HepG2 (cell line): ENCODE measurements at regions not wholly inside any gene's neighbourhood (a gene's known extent, or its start where the extent isn't known, plus 50 kb on each side); places are given as distances from the start of the nearest gene placed in this dataset.

Experiments used
- ATAC-seq: fragments of 200-7000 bp; cut with Tn5 transposase; 3 replicates; pipeline ENCODE4 v1.9.1; 2020; ENCODE audit warnings: mild to moderate bottlenecking, moderate library complexity
- BruUV-seq: library from RNA; stranded (reverse); fragments of 400-500 nt; replicated peaks from 2 replicates; lab custom pipeline; 2021; lab: Mats Ljungman, UMichigan
- CTCF ChIA-PET: fragments of 300-600 bp; formaldehyde crosslinking; extraction: SDS; loops from one replicate; lab custom pipeline; 2021; ENCODE audit warnings: low total read pairs, inconsistent platforms, low intra/inter-chr PET ratio; lab: Yijun Ruan, JAX
- POLR2A ChIA-PET: fragments of 350-600 bp; sonication (Branson Sonifier 250); formaldehyde crosslinking; loops from one replicate; lab custom pipeline; 2020; ENCODE audit warnings: antibody characterized with exemption, inconsistent platforms; lab: Yijun Ruan, JAX
- DNase-seq: peaks from one replicate; pipeline ENCODE4 v3.0.0-alpha.2; 2015; ENCODE audit warnings: low spot score
- FAIRE-seq: peaks from 3 replicates; lab custom pipeline; 2011; peaks lifted over from hg19 to GRCh38; lab: Jason Lieb, UNC
- H2AFZ ChIP-seq: one replicate; pipeline ENCODE4 v1.6.1; 2011; ENCODE audit warnings: low read length, inconsistent platforms
- H3K27ac ChIP-seq: fragments of 300-600 bp; 3 replicates; pipeline ENCODE4 v1.8.0; 2011; ENCODE audit warnings: mixed run types, mild to moderate bottlenecking, mixed read lengths, low read length, inconsistent platforms; ENCODE audit not compliant: insufficient read depth; ENCODE audit errors: extremely low read length
- H3K27me3 ChIP-seq, 2 experiments: fragments of 200-600 bp in 1 of 2; 2 replicates in 1 of 2; 3 replicates in 1 of 2; pipeline versions ENCODE4 v1.6.0 to v1.8.0; 2011; ENCODE audit warnings: low read length in 2 of 2, mild to moderate bottlenecking in 2 of 2, moderate library complexity in 2 of 2, inconsistent platforms in 1 of 2; ENCODE audit not compliant: insufficient read depth in 2 of 2, control insufficient read depth in 1 of 2
- H3K36me3 ChIP-seq, 2 experiments: fragments of 200-600 bp in 1 of 2; replicated peaks in 1 of 2; 2 replicates in 1 of 2; 3 replicates in 1 of 2; pipeline versions ENCODE4 v1.5.1 to v1.8.0; 2011; ENCODE audit warnings: low read length in 2 of 2, inconsistent platforms in 1 of 2; ENCODE audit not compliant: insufficient read depth in 2 of 2, control insufficient read depth in 1 of 2
- H3K4me1 ChIP-seq: 2 replicates; pipeline ENCODE4 v1.5.1; 2012; ENCODE audit warnings: low read length, inconsistent platforms; ENCODE audit not compliant: insufficient read depth
- H3K4me2 ChIP-seq: 2 replicates; pipeline ENCODE4 v1.6.0; 2011; ENCODE audit warnings: low read depth, low read length, inconsistent platforms
- H3K4me3 ChIP-seq, 3 experiments: fragments of 200-600 bp in 1 of 3; sonication (generic), shearing (Covaris generic) in 1 of 3; replicated peaks in 1 of 3; 2 replicates each; pipeline ENCODE4 v1.5.1; 2011 to 2016; ENCODE audit warnings: low read length in 3 of 3, inconsistent platforms in 2 of 3, low read depth in 2 of 3, mild to moderate bottlenecking in 2 of 3, control low read depth in 1 of 3, mixed read lengths in 1 of 3; ENCODE audit not compliant: insufficient read depth in 1 of 3
- H3K79me2 ChIP-seq: one replicate; pipeline ENCODE4 v1.6.1; 2011; ENCODE audit warnings: low read length, inconsistent platforms; ENCODE audit not compliant: insufficient read depth
- H3K9ac ChIP-seq: 2 replicates; pipeline ENCODE4 v1.6.0; 2011; ENCODE audit warnings: mild to moderate bottlenecking, low read depth, low read length, inconsistent platforms; ENCODE audit not compliant: insufficient read depth
- H3K9me3 ChIP-seq: 2 replicates; pipeline ENCODE4 v1.5.1; 2012; ENCODE audit warnings: mild to moderate bottlenecking, low read length
- H4K20me1 ChIP-seq: 2 replicates; pipeline ENCODE4 v1.6.0; 2011; ENCODE audit warnings: inconsistent platforms, mild to moderate bottlenecking, low read length, moderate library complexity; ENCODE audit not compliant: insufficient read depth
- EHMT2 ChIP-seq: fragments of 200-600 bp; sonication (generic); IDR thresholded peaks from 2 replicates; pipeline ENCODE4 v1.7.0; 2017; ENCODE audit warnings: antibody characterized with exemption, low read depth, low read length, borderline replicate concordance
- ELF4 ChIP-seq: sonication (generic); formaldehyde crosslinking; IDR thresholded peaks from 2 replicates; pipeline ENCODE4 v1.5.0; 2020; ENCODE audit warnings: missing genetic modification reagents, mild to moderate bottlenecking, moderate library complexity, borderline replicate concordance
- FOSL1 ChIP-seq: sonication (generic); formaldehyde crosslinking; IDR thresholded peaks from 2 replicates; pipeline ENCODE4 v1.9.0; 2021; ENCODE audit warnings: missing genetic modification reagents, borderline replicate concordance
- KLF16 ChIP-seq, 2 experiments: sonication (generic) in 1 of 2; formaldehyde crosslinking in 1 of 2; IDR thresholded peaks; 2 replicates each; pipeline versions ENCODE4 v1.6.1 to v1.8.0; 2016 to 2023; ENCODE audit warnings: missing genetic modification reagents in 2 of 2, missing compliant biosample characterization in 1 of 2
- MED13 ChIP-seq: sonication (generic); formaldehyde crosslinking; IDR thresholded peaks from 2 replicates; pipeline ENCODE4 v1.5.0; 2020; ENCODE audit warnings: missing genetic modification reagents
- MXI1 ChIP-seq: IDR thresholded peaks from 3 replicates; pipeline ENCODE4 v1.6.1; 2012; ENCODE audit warnings: low read depth, low read length, inconsistent platforms, borderline replicate concordance
- NPAS2 ChIP-seq: sonication (generic); formaldehyde crosslinking; IDR thresholded peaks from 2 replicates; pipeline ENCODE4 v1.8.0; 2022; ENCODE audit warnings: mild to moderate bottlenecking, missing genetic modification reagents, borderline replicate concordance
- PAF1 ChIP-seq: IDR thresholded peaks from 2 replicates; pipeline ENCODE4 v1.6.1; 2016; ENCODE audit warnings: missing genetic modification reagents, missing compliant biosample characterization
- PCBP2 ChIP-seq: fragments of 200-400 bp; formaldehyde crosslinking; optimal IDR thresholded peaks from 2 replicates; pipeline ENCODE3; 2018; ENCODE audit warnings: low read length, low read depth; ENCODE audit not compliant: poor library complexity, severe bottlenecking
- RFX3 ChIP-seq: IDR thresholded peaks from 2 replicates; pipeline ENCODE4 v1.6.1; 2016; ENCODE audit warnings: missing biosample characterization, missing genetic modification reagents
- SIX4 ChIP-seq: sonication (generic); formaldehyde crosslinking; IDR thresholded peaks from 2 replicates; pipeline ENCODE4 v1.4.0; 2020; ENCODE audit warnings: missing genetic modification reagents
- SMAD9 ChIP-seq: sonication (generic); formaldehyde crosslinking; IDR thresholded peaks from 2 replicates; pipeline ENCODE4 v1.5.1; 2020; ENCODE audit warnings: mild to moderate bottlenecking, missing genetic modification reagents
- THAP11 ChIP-seq: IDR thresholded peaks from 2 replicates; pipeline ENCODE4 v1.6.1; 2016; ENCODE audit warnings: missing biosample characterization, missing genetic modification reagents
- ZFAT ChIP-seq: sonication (generic); formaldehyde crosslinking; conservative IDR thresholded peaks from 2 replicates; pipeline ENCODE4 v1.8.1; 2023; ENCODE audit warnings: missing genetic modification reagents, inconsistent platforms
- ZFYVE20 ChIP-seq: sonication (generic); formaldehyde crosslinking; IDR thresholded peaks from 2 replicates; pipeline ENCODE4 v1.8.0; 2023; ENCODE audit warnings: low read depth, mild to moderate bottlenecking, moderate library complexity, missing genetic modification reagents, borderline replicate concordance
- ZNF383 ChIP-seq: sonication (generic); formaldehyde crosslinking; IDR thresholded peaks from 2 replicates; pipeline ENCODE4 v1.4.0; 2020; ENCODE audit warnings: missing genetic modification reagents, mild to moderate bottlenecking, borderline replicate concordance
- ZNF441 ChIP-seq: sonication (generic); formaldehyde crosslinking; IDR thresholded peaks from 2 replicates; pipeline ENCODE4 v1.7.0; 2021; ENCODE audit warnings: missing genetic modification reagents, borderline replicate concordance
- ZNF451 ChIP-seq: sonication (generic); formaldehyde crosslinking; IDR thresholded peaks from 2 replicates; pipeline ENCODE4 v1.5.0; 2020; ENCODE audit warnings: mild to moderate bottlenecking, missing genetic modification reagents
- ZNF749 ChIP-seq: sonication (generic); formaldehyde crosslinking; IDR thresholded peaks from 2 replicates; pipeline ENCODE4 v1.8.0; 2022; ENCODE audit warnings: mild to moderate bottlenecking, missing genetic modification reagents, moderate library complexity, borderline replicate concordance
- ZNF841 ChIP-seq: sonication (generic); formaldehyde crosslinking; IDR thresholded peaks from 2 replicates; pipeline ENCODE4 v1.8.1; 2023; ENCODE audit warnings: missing genetic modification reagents, borderline replicate concordance
- WGBS: methylation state at CpG from one replicate; pipeline ENCODE4 v1.1.6; 2017; ENCODE audit warnings: low lambda C conversion rate; 5-methylcytosine and 5-hydroxymethylcytosine counted together
- in situ Hi-C: cut with HindIII; loops from 2 replicates; pipeline ENCODE4 v1.10.0; 2017; ENCODE audit warnings: low pct_unique_long_range_greater_than_20kb; ENCODE audit not compliant: extremely low pct_ligation_motif_present
- intact Hi-C: fragments of 100-400 bp; cut with micrococcal nuclease; formaldehyde crosslinking; loops from one replicate; pipeline ENCODE4 v1.10.0; 2022; ENCODE audit not compliant: unreplicated experiment

GRCh38 chr6:12224251-12224650, 65.9 kb upstream of the EDN1 start:
- H3K36me3 ChIP-seq: no peaks in the 10 kb centered on the region
- no peak overlapping the region for H2AFZ ChIP-seq
- H3K27ac ChIP-seq: no peak overlapping the region
- H3K4me3 ChIP-seq: no peak overlapping the region
- H3K27me3 ChIP-seq: no peaks in the 10 kb centered on the region
- H4K20me1 ChIP-seq: no peaks in the 10 kb centered on the region
- H3K9ac ChIP-seq: no peak overlapping the region
- FAIRE-seq (no peak), ATAC-seq (no peak), DNase-seq (no peak)
- peaks cover 16% of the 10 kb centered on the region for H3K4me1 ChIP-seq
- POLR2A ChIA-PET: no interaction called here
- TF ChIP-seq MED13 (CRISPR knock-in tag) (no peak), ZFYVE20 (CRISPR knock-in tag) (no peak), ZNF451 (CRISPR knock-in tag) (no peak), FOSL1 (CRISPR knock-in tag) (no peak), ZNF441 (CRISPR knock-in tag) (no peak), ZNF383 (no peak), ELF4 (no peak), THAP11 (CRISPR knock-in tag) (no peak), RFX3 (CRISPR knock-in tag) (no peak), EHMT2 (no peak), KLF16 (CRISPR knock-in tag; IDR thresholded peaks at IDR 0.05) (no peak), SIX4 (no peak), ZFAT (CRISPR knock-in tag) (no peak), ZNF841 (CRISPR knock-in tag) (no peak), SMAD9 (CRISPR knock-in tag) (no peak), PAF1 (CRISPR knock-in tag) (no peak), PCBP2 (no peak), NPAS2 (CRISPR knock-in tag) (no peak), ZNF749 (CRISPR knock-in tag) (no peak), MXI1 (no peak)
- 63% methylated on average over 2 of the region's 2 CpGs for WGBS
- in situ Hi-C loops (no loop called here), intact Hi-C loops (no loop called here)
- H3K9me3 ChIP-seq: no peaks in the 10 kb centered on the region
- BruUV-seq: no TSS peak
- CTCF ChIA-PET: no interaction called here
- H3K79me2 ChIP-seq: no peaks in the 10 kb centered on the region
- H3K4me2 ChIP-seq: no peak overlapping the region
